ENCODE measurements at regions not wholly inside any gene's neighbourhood (a gene's known extent, or its start where the extent isn't known, plus 50 kb on each side); places are given as distances from the start of the nearest gene placed in this dataset.

DNA sequence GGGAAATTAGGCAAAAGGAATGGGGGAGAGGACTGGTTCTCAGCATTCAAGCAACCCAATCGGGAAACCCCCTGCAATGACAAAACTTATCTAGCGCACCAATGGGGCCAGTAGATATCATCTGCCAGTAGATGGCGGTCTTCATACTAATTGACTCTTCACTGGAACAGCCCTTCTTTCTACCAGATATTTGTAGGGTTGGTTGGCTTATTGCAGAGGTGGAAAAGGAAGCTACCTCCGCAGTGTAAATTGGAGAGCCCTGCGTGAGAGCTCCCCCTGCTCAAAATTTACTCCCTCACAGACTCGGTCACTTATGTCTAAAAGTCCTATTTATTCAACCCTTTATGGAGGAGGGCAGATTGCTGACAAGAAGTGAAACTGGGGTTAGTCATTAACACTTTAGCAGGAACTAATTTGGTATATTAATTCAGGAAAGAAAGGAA lies 166.1 kb upstream of the CCND2 start:
- H3K27ac ChIP-seq (ENCODE audit: low read depth, low read length, poor library complexity, severe bottlenecking) = no peak overlapping the region
- no peak overlapping the region for H3K9ac ChIP-seq (ENCODE audit: low read length)
- no peaks in the 10 kb centered on the region for H3K36me3 ChIP-seq (ENCODE audit: insufficient read depth, low read length)
- H2AFZ ChIP-seq (ENCODE audit: low read length) = no peak overlapping the region
- TF ChIP-seq, protein P1, sequence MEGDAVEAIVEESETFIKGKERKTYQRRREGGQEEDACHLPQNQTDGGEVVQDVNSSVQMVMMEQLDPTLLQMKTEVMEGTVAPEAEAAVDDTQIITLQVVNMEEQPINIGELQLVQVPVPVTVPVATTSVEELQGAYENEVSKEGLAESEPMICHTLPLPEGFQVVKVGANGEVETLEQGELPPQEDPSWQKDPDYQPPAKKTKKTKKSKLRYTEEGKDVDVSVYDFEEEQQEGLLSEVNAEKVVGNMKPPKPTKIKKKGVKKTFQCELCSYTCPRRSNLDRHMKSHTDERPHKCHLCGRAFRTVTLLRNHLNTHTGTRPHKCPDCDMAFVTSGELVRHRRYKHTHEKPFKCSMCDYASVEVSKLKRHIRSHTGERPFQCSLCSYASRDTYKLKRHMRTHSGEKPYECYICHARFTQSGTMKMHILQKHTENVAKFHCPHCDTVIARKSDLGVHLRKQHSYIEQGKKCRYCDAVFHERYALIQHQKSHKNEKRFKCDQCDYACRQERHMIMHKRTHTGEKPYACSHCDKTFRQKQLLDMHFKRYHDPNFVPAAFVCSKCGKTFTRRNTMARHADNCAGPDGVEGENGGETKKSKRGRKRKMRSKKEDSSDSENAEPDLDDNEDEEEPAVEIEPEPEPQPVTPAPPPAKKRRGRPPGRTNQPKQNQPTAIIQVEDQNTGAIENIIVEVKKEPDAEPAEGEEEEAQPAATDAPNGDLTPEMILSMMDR (IDR thresholded peaks at IDR 0.05; ENCODE audit: low read length) = peak; percentile 71
- no peak for TF ChIP-seq EZH2 (IDR thresholded peaks at IDR 0.05; ENCODE audit: borderline replicate concordance, low read length)
- no peaks in the 10 kb centered on the region for H3K79me2 ChIP-seq (ENCODE audit: insufficient read depth, low read length)
- no peaks in the 10 kb centered on the region for H3K9me2 ChIP-seq (ENCODE audit: low read depth, low read length)
- H3K4me3 ChIP-seq (ENCODE audit: low read depth, low read length, poor library complexity, severe bottlenecking) = no peak overlapping the region
- no peaks in the 10 kb centered on the region; the same call in 1 of the 2 replicates for H3K27me3 ChIP-seq (ENCODE audit: insufficient read depth, low read length)
- no peak overlapping the region for H3K4me2 ChIP-seq (ENCODE audit: low read length)
- H3K4me1 ChIP-seq (ENCODE audit: insufficient read depth, low read length, severe bottlenecking) = no peaks in the 10 kb centered on the region
- no peaks in the 10 kb centered on the region for H3F3A ChIP-seq (ENCODE audit: insufficient read depth, low read length)
- H3K9me3 ChIP-seq (ENCODE audit: low read length) = no peaks in the 10 kb centered on the region
- no peaks in the 10 kb centered on the region for H4K20me1 ChIP-seq (ENCODE audit: insufficient read depth, low read length)

DNA sequence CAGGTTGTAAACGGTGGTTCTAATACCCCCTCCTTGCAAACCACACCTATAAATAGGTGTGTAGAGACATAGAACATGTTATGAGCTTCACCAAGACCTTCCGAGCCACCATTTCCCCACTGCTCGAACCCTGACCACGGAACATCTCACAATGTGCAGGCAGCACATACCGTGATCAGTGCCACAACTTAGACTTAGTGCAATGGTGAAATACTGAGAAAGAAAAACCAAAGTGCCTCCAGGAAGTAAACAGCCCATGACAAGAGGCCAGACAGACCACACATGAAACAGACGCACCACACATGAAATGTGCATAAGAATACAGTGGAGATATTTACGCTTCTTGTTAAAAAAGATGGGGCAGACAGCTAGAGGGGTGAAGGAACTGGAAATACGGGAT lies 166.9 kb upstream of the CCND2 start:
- Histone ChIP-seq H3K27ac (ENCODE audit: low read depth, low read length, poor library complexity, severe bottlenecking) (no peak overlapping the region), H3K9me2 (ENCODE audit: low read depth, low read length) (no peaks in the 10 kb centered on the region), H3F3A (ENCODE audit: insufficient read depth, low read length) (no peaks in the 10 kb centered on the region), H2AFZ (ENCODE audit: low read length) (no peak overlapping the region), H3K9me3 (ENCODE audit: low read length) (no peaks in the 10 kb centered on the region), H3K36me3 (ENCODE audit: insufficient read depth, low read length) (no peaks in the 10 kb centered on the region), H3K79me2 (ENCODE audit: insufficient read depth, low read length) (no peaks in the 10 kb centered on the region), H3K27me3 (ENCODE audit: insufficient read depth, low read length) (no peaks in the 10 kb centered on the region; the same call in 1 of the 2 replicates), H3K4me1 (ENCODE audit: insufficient read depth, low read length, severe bottlenecking) (no peaks in the 10 kb centered on the region), H3K4me3 (ENCODE audit: low read depth, low read length, poor library complexity, severe bottlenecking) (no peak overlapping the region), H3K4me2 (ENCODE audit: low read length) (no peak overlapping the region), H3K9ac (ENCODE audit: low read length) (no peak overlapping the region), H4K20me1 (ENCODE audit: insufficient read depth, low read length) (no peaks in the 10 kb centered on the region)
- TF ChIP-seq, protein P1 (IDR thresholded peaks at IDR 0.05; ENCODE audit: low read length) = no peak
- TF ChIP-seq EZH2 (IDR thresholded peaks at IDR 0.05; ENCODE audit: borderline replicate concordance, low read length) = no peak

- Histone ChIP-seq H3K79me2 (ENCODE audit: insufficient read depth, low read length) (no peaks in the 10 kb centered on the region), H3K9ac (ENCODE audit: low read length) (no peak overlapping the region), H3K27me3 (ENCODE audit: insufficient read depth, low read length) (no peaks in the 10 kb centered on the region; the same call in 1 of the 2 replicates), H3F3A (ENCODE audit: insufficient read depth, low read length) (no peaks in the 10 kb centered on the region), H4K20me1 (ENCODE audit: insufficient read depth, low read length) (no peaks in the 10 kb centered on the region), H3K27ac (ENCODE audit: low read depth, low read length, poor library complexity, severe bottlenecking) (no peak overlapping the region), H3K4me1 (ENCODE audit: insufficient read depth, low read length, severe bottlenecking) (no peaks in the 10 kb centered on the region), H3K9me3 (ENCODE audit: low read length) (no peaks in the 10 kb centered on the region), H2AFZ (ENCODE audit: low read length) (no peak overlapping the region), H3K4me2 (ENCODE audit: low read length) (no peak overlapping the region), H3K36me3 (ENCODE audit: insufficient read depth, low read length) (no peaks in the 10 kb centered on the region), H3K4me3 (ENCODE audit: low read depth, low read length, poor library complexity, severe bottlenecking) (no peak overlapping the region), H3K9me2 (ENCODE audit: low read depth, low read length) (no peaks in the 10 kb centered on the region)
- TF ChIP-seq EZH2 (IDR thresholded peaks at IDR 0.05; ENCODE audit: borderline replicate concordance, low read length) = no peak
- TF ChIP-seq, protein P1 (IDR thresholded peaks at IDR 0.05; ENCODE audit: low read length) = no peak
These were observed 168.8 kb upstream of the CCND2 start for GRCh38 chr12:4104722-4105244.

All from OCI-LY1 (cell line).